ENCODE measurements at regions not wholly inside any gene's neighbourhood (a gene's known extent, or its start where the extent isn't known, plus 50 kb on each side); places are given as distances from the start of the nearest gene placed in this dataset.
A peak's percentile ranks its signal among the peaks of the same experiment; 100 is the strongest.
"Not testable (repeated sequence)": the region's sequence is repeated elsewhere in the genome, so short reads cannot be mapped to it uniquely, and the experiment has no call there.

- no peak overlapping the region for H3K4ac ChIP-seq (ENCODE audit: low read depth, low read length)
- no peaks in the 10 kb centered on the region for H3K27me3 ChIP-seq (ENCODE audit: insufficient read depth, low read length)
- H2BK120ac ChIP-seq (ENCODE audit: insufficient read depth, low read length, poor library complexity): no peak overlapping the region
- H3K4me2 ChIP-seq (ENCODE audit: low read length): no peak overlapping the region
- H2AFZ ChIP-seq (ENCODE audit: insufficient read depth, low read length, poor library complexity): no peak overlapping the region
- H3K4me3 ChIP-seq (ENCODE audit: low read depth, low read length): no peak overlapping the region
- no peaks in the 10 kb centered on the region for H3K9me3 ChIP-seq (ENCODE audit: insufficient read depth, low read depth, low read length)
- WGBS (ENCODE audit: extremely low coverage, insufficient coverage, insufficient read length): no CpG with 5 or more reads among the region's 3 CpGs
- H2AK5ac ChIP-seq (ENCODE audit: low read length): no peak overlapping the region
- no peak overlapping the region for H2BK12ac ChIP-seq (ENCODE audit: low read length)
- H3K23ac ChIP-seq (ENCODE audit: low read length): no peak overlapping the region
- H3K36me3 ChIP-seq (ENCODE audit: control insufficient read depth in 1 of 2, insufficient read depth in 2 of 2, low read length in 2 of 2): no peaks in the 10 kb centered on the region
- no peak overlapping the region for H3K18ac ChIP-seq (ENCODE audit: low read length)
- H3K79me1 ChIP-seq (ENCODE audit: low read length): peaks cover 3% of the 10 kb centered on the region
- no peak overlapping the region for H3K9ac ChIP-seq (ENCODE audit: low read length)
- peaks cover 2 to 9% of the 10 kb centered on the region in 2 experiments for H3K4me1 ChIP-seq (ENCODE audit: control insufficient read depth in 1 of 2, insufficient read depth in 2 of 2, low read length in 2 of 2)
- DNase-seq: peak in 1 of 2 donors; percentile 28
- no peak overlapping the region for H3K14ac ChIP-seq (ENCODE audit: low read length)
- H2BK5ac ChIP-seq (ENCODE audit: low read depth, low read length, poor library complexity): no peak overlapping the region
- H3K79me2 ChIP-seq (ENCODE audit: control insufficient read depth, insufficient read depth, low read length, poor library complexity): no peaks in the 10 kb centered on the region
- H3K27ac ChIP-seq (ENCODE audit: low read depth, low read length): peak overlapping the region; percentile 60
- H4K8ac ChIP-seq (ENCODE audit: low read depth, low read length): no peak overlapping the region
- no peak overlapping the region for H4K91ac ChIP-seq (ENCODE audit: low read depth, low read length)
- H4K12ac ChIP-seq (ENCODE audit: low read depth, low read length): no peak overlapping the region
These were observed 101.8 kb downstream of the ANXA5 start for GRCh38 chr4:121594796-121595526.

- Histone ChIP-seq H2AFZ (ENCODE audit: insufficient read depth, low read length, poor library complexity) (no peak overlapping the region), H2BK12ac (ENCODE audit: low read length) (no peak overlapping the region), H2BK120ac (ENCODE audit: insufficient read depth, low read length, poor library complexity) (no peak overlapping the region), H3K4me1 (ENCODE audit: control insufficient read depth in 1 of 2, insufficient read depth in 2 of 2, low read length in 2 of 2) (peaks cover 2 to 9% of the 10 kb centered on the region in 2 experiments), H3K18ac (ENCODE audit: low read length) (no peak overlapping the region), H2AK5ac (ENCODE audit: low read length) (no peak overlapping the region), H3K9ac (ENCODE audit: low read length) (no peak overlapping the region), H3K4ac (ENCODE audit: low read depth, low read length) (no peak overlapping the region), H2BK5ac (ENCODE audit: low read depth, low read length, poor library complexity) (no peak overlapping the region), H3K36me3 (ENCODE audit: control insufficient read depth in 1 of 2, insufficient read depth in 2 of 2, low read length in 2 of 2) (no peaks in the 10 kb centered on the region), H3K79me1 (ENCODE audit: low read length) (peaks cover 3% of the 10 kb centered on the region), H3K4me2 (ENCODE audit: low read length) (no peak overlapping the region), H3K27me3 (ENCODE audit: insufficient read depth, low read length) (no peaks in the 10 kb centered on the region), H3K79me2 (ENCODE audit: control insufficient read depth, insufficient read depth, low read length, poor library complexity) (no peaks in the 10 kb centered on the region), H3K14ac (ENCODE audit: low read length) (no peak overlapping the region), H3K27ac (ENCODE audit: low read depth, low read length) (no peak overlapping the region), H4K8ac (ENCODE audit: low read depth, low read length) (no peak overlapping the region), H3K4me3 (ENCODE audit: low read depth, low read length) (no peak overlapping the region), H4K91ac (ENCODE audit: low read depth, low read length) (no peak overlapping the region), H3K9me3 (ENCODE audit: insufficient read depth, low read depth, low read length) (no peaks in the 10 kb centered on the region), H4K12ac (ENCODE audit: low read depth, low read length) (no peak overlapping the region), H3K23ac (ENCODE audit: low read length) (no peak overlapping the region)
- DNase-seq: no peak
These were observed 103.0 kb downstream of the ANXA5 start for GRCh38 chr4:121593760-121594159.

GRCh38 chr4:121592257-121592656 is 104.5 kb downstream of the ANXA5 start:
- H3K18ac ChIP-seq (ENCODE audit: low read length); H3K36me3 ChIP-seq (ENCODE audit: control insufficient read depth in 1 of 2, insufficient read depth in 2 of 2, low read length in 2 of 2); H4K12ac ChIP-seq (ENCODE audit: low read depth, low read length); H3K4me3 ChIP-seq (ENCODE audit: low read depth, low read length); H3K27ac ChIP-seq (ENCODE audit: low read depth, low read length); H3K79me1 ChIP-seq (ENCODE audit: low read length); H2AK5ac ChIP-seq (ENCODE audit: low read length); H3K27me3 ChIP-seq (ENCODE audit: insufficient read depth, low read length); H3K4me2 ChIP-seq (ENCODE audit: low read length); H3K79me2 ChIP-seq (ENCODE audit: control insufficient read depth, insufficient read depth, low read length, poor library complexity); H3K23ac ChIP-seq (ENCODE audit: low read length); H2BK120ac ChIP-seq (ENCODE audit: insufficient read depth, low read length, poor library complexity); H3K9ac ChIP-seq (ENCODE audit: low read length); H2BK12ac ChIP-seq (ENCODE audit: low read length); H4K91ac ChIP-seq (ENCODE audit: low read depth, low read length); H2AFZ ChIP-seq (ENCODE audit: insufficient read depth, low read length, poor library complexity); H3K4ac ChIP-seq (ENCODE audit: low read depth, low read length); H3K14ac ChIP-seq (ENCODE audit: low read length); H3K4me1 ChIP-seq (ENCODE audit: control insufficient read depth in 1 of 2, insufficient read depth in 2 of 2, low read length in 2 of 2); H3K9me3 ChIP-seq (ENCODE audit: insufficient read depth, low read depth, low read length); H2BK5ac ChIP-seq (ENCODE audit: low read depth, low read length, poor library complexity); DNase-seq; H4K8ac ChIP-seq (ENCODE audit: low read depth, low read length): not testable (repeated sequence)
- no CpG with 5 or more reads among the region's 3 CpGs for WGBS (ENCODE audit: extremely low coverage, insufficient coverage, insufficient read length)

- no peak overlapping the region for H2AK5ac ChIP-seq (ENCODE audit: low read length)
- no peaks in the 10 kb centered on the region for H3K79me1 ChIP-seq (ENCODE audit: low read length)
- no peak overlapping the region for H2BK5ac ChIP-seq (ENCODE audit: low read depth, low read length, poor library complexity)
- no peak overlapping the region for H3K23ac ChIP-seq (ENCODE audit: low read length)
- H3K4ac ChIP-seq (ENCODE audit: low read depth, low read length): no peak overlapping the region
- no peak overlapping the region for H2BK120ac ChIP-seq (ENCODE audit: insufficient read depth, low read length, poor library complexity)
- no peak overlapping the region for H3K14ac ChIP-seq (ENCODE audit: low read length)
- no peak overlapping the region for H4K12ac ChIP-seq (ENCODE audit: low read depth, low read length)
- no peaks in the 10 kb centered on the region for H3K36me3 ChIP-seq (ENCODE audit: control insufficient read depth in 1 of 2, insufficient read depth in 2 of 2, low read length in 2 of 2)
- no peaks in the 10 kb centered on the region for H3K4me1 ChIP-seq (ENCODE audit: control insufficient read depth in 1 of 2, insufficient read depth in 2 of 2, low read length in 2 of 2)
- H3K18ac ChIP-seq (ENCODE audit: low read length): no peak overlapping the region
- no peak overlapping the region for H4K8ac ChIP-seq (ENCODE audit: low read depth, low read length)
- no peaks in the 10 kb centered on the region for H3K9me3 ChIP-seq (ENCODE audit: insufficient read depth, low read depth, low read length)
- H3K27ac ChIP-seq (ENCODE audit: low read depth, low read length): no peak overlapping the region
- DNase-seq: no peak
- no peak overlapping the region for H3K4me3 ChIP-seq (ENCODE audit: low read depth, low read length)
- WGBS (ENCODE audit: extremely low coverage, insufficient coverage, insufficient read length): no CpG with 5 or more reads among the region's 1 CpG
- no peak overlapping the region for H4K91ac ChIP-seq (ENCODE audit: low read depth, low read length)
- H3K27me3 ChIP-seq (ENCODE audit: insufficient read depth, low read length): no peaks in the 10 kb centered on the region
- no peak overlapping the region for H2AFZ ChIP-seq (ENCODE audit: insufficient read depth, low read length, poor library complexity)
- H3K4me2 ChIP-seq (ENCODE audit: low read length): no peak overlapping the region
- H2BK12ac ChIP-seq (ENCODE audit: low read length): no peak overlapping the region
- H3K79me2 ChIP-seq (ENCODE audit: control insufficient read depth, insufficient read depth, low read length, poor library complexity): no peaks in the 10 kb centered on the region
- H3K9ac ChIP-seq (ENCODE audit: low read length): no peak overlapping the region
These were observed 111.9 kb downstream of the ANXA5 start for GRCh38 chr4:121584836-121585235.
